ENCODE measurements at regions not wholly inside any gene's neighbourhood (a gene's known extent, or its start where the extent isn't known, plus 50 kb on each side); places are given as distances from the start of the nearest gene placed in this dataset.

GRCh38 chr1:232477728-232478127 lies 152.2 kb downstream of the SIPA1L2 start:
- no peak for DNase-seq (ENCODE audit: low read depth, low spot score)

- DNase-seq (ENCODE audit: low read depth, low spot score): no peak
Observed at GRCh38 chr1:232476538-232476950, 153.4 kb downstream of the SIPA1L2 start.

- DNase-seq (ENCODE audit: low read depth, low spot score): no peak
Observed at GRCh38 chr1:232474826-232475225, 155.1 kb downstream of the SIPA1L2 start.

DNA sequence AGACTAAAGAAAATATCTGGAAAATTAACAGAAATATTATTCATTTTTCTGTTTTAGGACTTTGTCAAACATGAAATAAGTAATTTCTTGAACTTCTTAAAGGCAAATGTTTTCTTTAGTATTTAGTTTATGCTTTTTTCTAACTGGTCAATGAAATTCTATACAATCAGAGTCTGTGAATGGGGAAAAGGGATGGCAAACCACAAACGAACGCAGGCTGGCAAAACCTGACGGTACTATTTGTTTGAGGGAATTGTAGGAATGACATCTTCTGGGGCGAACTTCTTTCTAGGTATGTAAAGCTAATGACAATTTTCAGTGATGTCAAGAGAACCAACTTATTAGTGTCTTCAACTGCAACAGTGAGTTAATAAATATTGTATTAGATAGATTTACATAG lies 156.0 kb downstream of the SIPA1L2 start:
- DNase-seq (ENCODE audit: low read depth, low spot score): no peak

DNA sequence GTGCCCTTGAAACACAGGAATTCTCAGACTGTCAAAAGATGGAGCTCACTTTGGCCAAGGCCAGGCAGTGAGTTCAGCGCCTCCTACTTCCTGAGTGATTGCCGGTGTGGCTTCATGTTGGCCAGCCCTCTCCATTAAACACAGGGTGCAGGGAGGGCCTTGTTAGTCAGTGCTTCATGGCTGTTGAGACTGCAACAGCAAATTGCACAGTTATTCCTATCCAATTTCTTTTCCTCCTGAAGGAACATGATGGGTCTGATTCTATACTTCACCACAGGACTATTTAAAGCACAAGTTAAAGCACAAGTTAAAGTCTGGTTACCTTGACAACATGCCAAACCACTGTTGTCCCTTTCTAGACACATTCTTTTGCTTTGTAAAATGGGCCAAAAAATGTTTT lies 156.6 kb downstream of the SIPA1L2 start:
- peak; percentile 44 for DNase-seq (ENCODE audit: low read depth, low spot score)

- no peak for DNase-seq (ENCODE audit: low read depth, low spot score)
Observed at GRCh38 chr1:232472485-232473041, 157.4 kb downstream of the SIPA1L2 start.

- no peak for DNase-seq (ENCODE audit: low read depth, low spot score)
Observed at GRCh38 chr1:232471250-232471649, 158.7 kb downstream of the SIPA1L2 start.

GRCh38 chr1:232470711-232471110 lies 159.2 kb downstream of the SIPA1L2 start:
- no peak for DNase-seq (ENCODE audit: low read depth, low spot score)

DNA sequence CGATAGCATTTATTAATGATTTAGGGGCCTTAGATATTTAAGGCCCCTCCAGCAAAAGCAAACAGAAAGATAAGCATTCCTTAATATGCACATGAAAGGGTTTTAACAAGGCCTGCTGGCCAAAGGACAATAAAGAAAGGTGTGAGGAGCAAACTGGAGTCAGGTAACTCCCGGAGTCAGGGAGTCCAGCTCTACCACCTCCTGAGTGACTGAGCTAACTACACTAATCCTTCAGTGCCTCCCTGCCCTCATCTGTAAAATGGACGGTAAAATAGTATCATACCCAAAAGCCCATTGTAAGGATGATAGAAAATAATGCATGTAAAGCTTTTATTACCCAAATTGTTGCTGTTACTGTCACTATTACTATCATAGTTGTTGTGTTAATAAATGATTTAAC lies 161.7 kb downstream of the SIPA1L2 start:
- DNase-seq (ENCODE audit: low read depth, low spot score): peak; percentile 36

DNA sequence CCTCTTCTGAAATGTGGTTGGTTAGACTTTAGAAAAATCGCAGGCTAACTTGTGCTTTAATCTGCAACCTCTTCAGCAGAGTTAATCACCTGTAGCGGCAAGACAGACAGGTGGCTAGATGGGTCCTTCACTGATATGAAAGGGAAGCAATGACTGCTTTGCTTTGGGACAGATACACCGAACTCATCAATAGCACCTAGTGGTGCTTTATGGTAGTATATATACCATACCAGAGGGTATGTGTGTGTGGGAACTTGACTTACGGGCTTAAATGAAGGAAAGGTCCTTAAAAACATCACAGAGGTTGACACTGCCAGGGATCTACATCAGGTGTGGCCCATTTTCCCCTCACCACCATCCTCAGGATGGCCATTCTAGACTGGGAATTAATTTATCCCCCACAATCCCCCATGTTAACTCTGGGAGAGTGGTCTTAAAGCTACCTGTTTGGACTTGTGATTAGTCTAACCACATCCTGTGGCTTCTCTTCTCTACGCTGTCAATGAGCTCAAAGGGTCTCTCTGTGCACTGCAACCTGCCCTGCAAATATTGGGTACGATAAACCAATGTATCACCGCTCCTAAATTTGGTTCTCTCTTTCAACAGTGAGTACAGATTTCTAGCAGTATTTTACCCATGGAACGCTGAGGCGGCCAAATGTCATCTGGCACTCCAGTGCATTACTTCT lies 162.7 kb downstream of the SIPA1L2 start:
- no peak for DNase-seq (ENCODE audit: low read depth, low spot score)

DNA sequence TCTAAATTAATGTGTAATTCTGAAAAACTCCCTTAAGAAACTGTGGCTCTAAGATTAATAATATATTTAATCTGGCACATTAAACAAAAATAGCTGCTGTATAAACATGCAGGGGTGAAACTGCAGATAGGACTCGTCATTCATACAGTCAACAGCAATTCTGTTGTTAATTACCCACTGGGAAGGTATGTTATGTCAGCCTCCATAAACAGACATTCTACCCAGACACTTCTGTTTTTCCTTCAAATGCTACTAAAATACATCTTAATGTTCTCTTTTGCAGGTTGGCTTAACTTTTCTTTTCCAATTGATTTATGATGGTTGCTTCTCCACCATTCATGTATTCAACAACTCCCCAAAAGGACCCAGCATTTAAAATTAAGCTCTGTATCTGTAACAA lies 165.6 kb downstream of the SIPA1L2 start:
- no peak for DNase-seq (ENCODE audit: low read depth, low spot score)

DNA sequence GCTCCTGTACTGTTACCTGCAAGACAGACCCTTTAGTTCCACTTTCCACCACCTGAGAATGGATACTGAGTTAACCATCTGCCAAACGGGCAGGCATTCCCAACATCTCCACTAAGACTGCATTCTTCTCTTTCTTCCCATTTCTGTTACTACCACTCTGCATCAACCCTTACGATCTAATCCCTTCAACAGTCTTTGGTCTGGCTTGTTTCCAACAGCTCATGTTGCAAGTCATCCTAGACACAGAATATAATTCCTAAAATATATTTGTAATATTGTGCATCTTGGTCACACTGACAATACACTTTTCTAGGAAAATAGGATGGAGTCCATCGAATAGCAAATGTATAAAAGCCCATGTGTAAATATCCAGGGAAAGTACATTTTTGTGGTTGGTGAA lies 166.7 kb downstream of the SIPA1L2 start:
- no peak for DNase-seq (ENCODE audit: low read depth, low spot score)

GRCh38 chr1:232462213-232462612 lies 167.7 kb downstream of the SIPA1L2 start:
- DNase-seq (ENCODE audit: low read depth, low spot score): no peak

- peak; percentile 85 for DNase-seq (ENCODE audit: low read depth, low spot score)
Observed at GRCh38 chr1:232459826-232460225, 170.1 kb downstream of the SIPA1L2 start.

GRCh38 chr1:232459087-232459486 lies 170.8 kb downstream of the SIPA1L2 start:
- no peak for DNase-seq (ENCODE audit: low read depth, low spot score)

DNA sequence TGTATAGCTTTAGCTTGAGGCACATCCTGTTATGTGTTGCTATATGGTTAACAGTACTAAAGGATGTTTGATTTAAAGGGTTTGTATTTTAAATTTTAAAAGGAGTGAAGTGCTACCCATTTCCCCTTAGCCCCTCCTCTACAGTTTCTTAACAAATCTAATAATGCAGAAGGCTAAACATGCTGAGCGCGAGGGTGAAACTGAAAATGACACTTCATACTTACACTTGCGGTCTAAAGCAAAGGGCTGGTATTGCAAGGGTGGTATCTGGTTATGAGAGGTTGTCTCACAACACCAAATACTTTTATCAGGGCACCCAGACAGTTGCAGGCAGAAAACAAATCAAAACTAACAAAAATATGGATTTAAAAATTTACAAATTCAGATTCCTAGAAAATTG lies 172.3 kb downstream of the SIPA1L2 start:
- DNase-seq (ENCODE audit: low read depth, low spot score): no peak

DNA sequence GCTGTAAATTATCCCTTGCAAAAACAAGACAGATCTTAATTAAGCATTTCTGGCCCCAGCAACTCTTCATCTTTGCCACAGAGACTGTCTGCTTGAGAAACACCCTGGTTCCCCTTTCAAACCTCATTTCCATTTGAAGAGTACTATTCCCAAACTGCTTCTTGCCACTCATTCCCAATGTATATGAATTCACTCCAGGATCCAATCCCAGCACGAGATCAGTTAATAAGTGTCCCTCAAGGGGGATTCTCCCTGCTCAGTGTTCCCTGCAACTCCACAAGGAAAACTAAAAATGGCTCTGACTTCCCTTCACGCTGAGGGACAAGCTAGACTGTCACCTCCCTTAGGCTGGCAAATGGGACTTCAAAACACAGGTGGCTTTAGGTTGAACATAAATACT lies 173.2 kb downstream of the SIPA1L2 start:
- DNase-seq (ENCODE audit: low read depth, low spot score): no peak

DNA sequence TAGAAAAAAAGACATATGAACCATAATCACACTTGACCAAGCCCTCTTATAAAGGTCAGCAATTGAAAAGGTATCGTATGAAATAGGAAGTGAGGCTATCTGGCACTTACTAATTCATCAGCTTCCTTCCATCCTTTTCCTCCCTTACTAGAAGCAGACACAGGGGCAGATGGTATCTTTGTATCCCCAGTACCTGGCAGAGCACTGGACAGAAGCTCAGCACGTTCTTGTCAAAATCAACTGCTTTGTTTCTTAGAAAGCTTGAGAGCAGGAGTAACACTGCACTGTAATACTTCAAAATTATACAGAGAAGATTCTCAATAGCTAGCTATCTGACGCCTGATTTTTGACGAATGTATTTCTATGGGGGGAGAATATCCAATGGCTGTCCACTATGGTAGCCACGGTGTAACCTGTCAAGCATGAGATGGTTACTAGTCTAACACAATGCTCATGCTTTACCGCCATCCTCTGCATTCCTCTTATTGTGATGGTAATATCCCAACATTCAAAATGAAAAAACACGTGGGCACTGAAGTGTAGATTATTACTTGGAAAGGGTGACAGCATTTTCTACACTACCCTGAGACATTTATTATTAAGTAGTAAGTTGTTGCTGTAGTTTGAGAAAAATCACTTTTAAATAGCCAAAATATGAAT lies 175.6 kb downstream of the SIPA1L2 start:
- DNase-seq (ENCODE audit: low read depth, low spot score): no peak

DNA sequence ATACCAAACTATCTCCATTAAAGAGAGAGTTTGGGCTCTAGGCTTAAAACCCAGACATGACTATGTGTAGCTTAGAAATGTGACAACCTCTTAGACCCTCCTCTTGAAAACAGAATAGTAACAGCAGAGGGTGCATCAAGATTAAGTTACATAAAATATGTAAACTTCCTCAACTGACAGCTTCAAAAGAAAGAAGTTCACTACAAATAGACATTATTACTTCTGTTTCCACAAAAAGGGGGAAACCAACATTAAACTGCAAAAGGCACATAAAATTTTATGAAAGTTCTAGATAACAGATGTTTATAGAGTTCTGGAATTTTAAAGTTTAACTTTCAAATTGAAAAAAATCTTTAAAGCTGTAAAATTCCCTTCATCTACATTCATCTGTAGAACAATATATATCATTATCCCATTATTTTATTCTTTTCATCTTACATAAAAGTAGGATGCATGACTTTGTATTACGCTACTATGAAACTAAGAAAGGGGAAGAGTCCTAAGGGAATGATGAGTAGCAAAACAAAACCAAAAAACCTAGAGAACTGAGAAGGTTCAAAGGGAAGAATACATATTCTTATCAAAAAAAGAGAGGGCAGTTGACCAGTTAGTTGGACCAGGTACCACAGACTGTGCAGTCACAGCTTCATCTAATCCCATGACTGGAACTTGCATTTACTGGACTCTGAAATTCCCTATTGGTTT lies 177.0 kb downstream of the SIPA1L2 start:
- no peak for DNase-seq (ENCODE audit: low read depth, low spot score)

- DNase-seq (ENCODE audit: low read depth, low spot score): no peak
Observed at GRCh38 chr1:232452117-232452516, 177.8 kb downstream of the SIPA1L2 start.

- no peak for DNase-seq (ENCODE audit: low read depth, low spot score)
Observed at GRCh38 chr1:232451506-232451905, 178.4 kb downstream of the SIPA1L2 start.

DNA sequence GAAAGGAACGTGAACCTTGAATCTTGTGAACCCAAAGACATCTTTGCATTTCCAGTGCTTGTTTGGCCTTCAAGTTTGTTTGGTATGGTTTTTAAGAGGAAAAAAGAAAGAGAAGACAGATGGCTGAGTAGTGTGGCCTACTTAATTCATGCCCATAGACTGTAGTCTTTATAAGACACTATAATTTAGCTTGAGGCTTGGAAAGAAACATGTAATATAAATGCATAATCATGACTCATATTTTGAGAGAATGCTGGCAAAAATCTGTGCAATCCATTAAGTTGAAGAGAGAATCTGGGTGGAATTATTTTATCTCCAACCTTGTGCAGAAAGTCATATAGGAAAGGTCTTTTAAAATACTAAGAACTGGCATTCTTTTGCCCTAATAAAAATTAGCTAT lies 179.3 kb downstream of the SIPA1L2 start:
- no peak for DNase-seq (ENCODE audit: low read depth, low spot score)

- no peak for DNase-seq (ENCODE audit: low read depth, low spot score)
Observed at GRCh38 chr1:232447125-232447524, 182.8 kb downstream of the SIPA1L2 start.

All from ELF-1 (cell line).